NCI-H2107 (cell line): ENCODE measurements at regions not wholly inside any gene's neighbourhood (a gene's known extent, or its start where the extent isn't known, plus 50 kb on each side); places are given as distances from the start of the nearest gene placed in this dataset.

ENCODE experiments used
- DNase-seq: peaks from one replicate; lab custom pipeline; 2025; lab: John Stamatoyannopoulos, UW

GRCh38 chr5:74122175-74122574, 496.2 kb downstream of the ARHGEF28 start:
- DNase-seq = no peak

- no peak for DNase-seq
Measured at GRCh38 chr5:74120585-74120984, 494.6 kb downstream of the ARHGEF28 start.

DNA sequence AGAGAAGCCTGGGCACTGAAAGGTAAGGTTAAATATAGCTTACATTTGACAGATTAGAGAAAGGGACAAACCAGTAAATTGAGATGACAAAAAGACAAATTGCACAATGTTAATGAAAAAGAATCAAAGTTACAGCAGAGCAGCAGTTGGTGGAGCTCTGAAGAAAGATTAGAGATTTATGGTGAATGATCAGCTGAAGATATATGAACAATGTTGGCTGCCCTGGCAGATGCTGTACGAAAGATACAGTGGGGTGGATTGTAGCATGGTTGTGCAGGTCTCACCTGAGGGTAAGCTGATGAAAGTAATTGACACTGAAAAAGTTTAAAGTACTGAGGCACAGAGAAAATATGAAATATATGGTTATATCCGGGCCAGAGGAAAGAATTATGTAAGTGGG, 492.1 kb downstream of the ARHGEF28 start:
- no peak for DNase-seq

DNA sequence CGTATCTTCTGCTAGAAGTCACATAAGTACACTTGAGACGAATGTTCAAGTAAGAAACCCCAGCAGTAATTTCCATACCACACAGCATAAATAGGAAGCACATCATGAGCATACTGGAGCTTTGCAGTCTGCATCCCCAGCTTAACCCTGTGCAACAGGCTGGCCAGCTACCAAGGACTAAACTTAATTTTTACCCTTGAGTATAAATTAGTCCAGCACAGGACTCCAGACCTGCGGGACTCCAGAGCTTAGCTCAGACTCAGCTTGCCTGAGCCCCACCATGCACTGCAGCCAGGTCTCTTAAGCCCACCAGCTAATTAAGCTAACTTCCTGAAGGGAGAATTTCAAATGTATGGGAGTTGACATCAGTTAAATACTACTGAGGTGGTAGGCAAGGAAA, 491.0 kb downstream of the ARHGEF28 start:
- DNase-seq = no peak

GRCh38 chr5:74116266-74116665, 490.3 kb downstream of the ARHGEF28 start:
- no peak for DNase-seq

- DNase-seq = no peak
Measured at GRCh38 chr5:74113927-74114326, 487.9 kb downstream of the ARHGEF28 start.

- DNase-seq = no peak
Measured at GRCh38 chr5:74113196-74113540, 487.2 kb downstream of the ARHGEF28 start.

DNA sequence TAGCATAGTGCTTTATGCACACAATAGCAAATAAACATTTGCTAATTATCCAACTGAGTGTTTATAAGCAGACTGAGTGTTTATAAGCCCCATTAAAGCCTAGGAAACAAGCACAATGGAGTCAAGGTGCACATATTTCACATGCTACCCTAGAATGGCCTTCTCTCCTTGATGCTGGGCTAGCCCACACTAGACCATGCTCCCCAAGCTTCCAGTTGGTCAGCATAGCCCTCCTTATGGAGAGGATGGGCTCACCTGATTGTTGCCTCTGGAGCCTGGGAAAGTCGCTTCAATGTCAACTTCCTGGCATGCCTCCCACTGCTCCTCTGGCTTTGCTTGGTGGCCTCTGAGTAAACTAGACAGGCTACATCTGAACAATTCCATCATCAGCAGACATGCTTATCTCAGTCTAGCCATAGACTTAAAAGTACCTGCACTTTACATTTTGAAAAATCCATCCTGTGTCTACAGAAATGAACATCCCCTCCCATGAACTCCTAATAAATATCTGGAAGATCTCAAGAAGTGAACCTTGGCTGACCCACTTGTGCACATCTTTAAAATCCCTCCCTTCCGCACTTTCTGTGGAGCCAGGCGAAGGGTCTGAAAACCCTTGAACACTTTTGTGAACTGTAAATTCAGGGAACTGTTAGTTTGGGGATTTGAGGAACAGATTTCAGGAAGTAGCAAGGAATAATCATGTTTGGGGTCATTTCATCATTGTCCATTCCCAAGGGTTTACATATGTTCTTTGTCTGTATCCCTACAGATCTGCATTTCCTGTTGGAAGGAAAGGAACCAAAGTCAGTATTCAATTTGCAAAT, 486.6 kb downstream of the ARHGEF28 start:
- DNase-seq = no peak

- DNase-seq = no peak
Measured at GRCh38 chr5:74111764-74112163, 485.8 kb downstream of the ARHGEF28 start.

GRCh38 chr5:74109344-74109743, 483.3 kb downstream of the ARHGEF28 start:
- no peak for DNase-seq

DNA sequence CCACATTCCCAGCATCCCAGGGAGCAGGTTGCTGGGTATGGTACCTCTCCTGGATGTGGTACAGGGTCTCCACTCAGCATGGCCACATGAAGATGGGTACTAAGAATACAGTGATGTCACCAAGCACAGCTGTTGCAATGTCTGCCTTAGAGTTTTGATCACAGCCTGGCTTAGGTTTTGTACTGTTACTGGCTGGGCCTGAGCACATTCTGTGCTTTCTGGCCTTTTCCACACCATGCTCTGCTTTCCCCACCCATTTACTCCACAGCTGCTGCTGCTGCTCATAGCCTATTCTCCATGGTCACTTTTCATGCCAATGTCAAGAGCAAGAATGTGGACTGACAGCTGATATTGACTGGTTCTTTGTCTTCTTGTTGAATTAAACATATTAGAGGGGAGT, 481.9 kb downstream of the ARHGEF28 start:
- DNase-seq = no peak

DNA sequence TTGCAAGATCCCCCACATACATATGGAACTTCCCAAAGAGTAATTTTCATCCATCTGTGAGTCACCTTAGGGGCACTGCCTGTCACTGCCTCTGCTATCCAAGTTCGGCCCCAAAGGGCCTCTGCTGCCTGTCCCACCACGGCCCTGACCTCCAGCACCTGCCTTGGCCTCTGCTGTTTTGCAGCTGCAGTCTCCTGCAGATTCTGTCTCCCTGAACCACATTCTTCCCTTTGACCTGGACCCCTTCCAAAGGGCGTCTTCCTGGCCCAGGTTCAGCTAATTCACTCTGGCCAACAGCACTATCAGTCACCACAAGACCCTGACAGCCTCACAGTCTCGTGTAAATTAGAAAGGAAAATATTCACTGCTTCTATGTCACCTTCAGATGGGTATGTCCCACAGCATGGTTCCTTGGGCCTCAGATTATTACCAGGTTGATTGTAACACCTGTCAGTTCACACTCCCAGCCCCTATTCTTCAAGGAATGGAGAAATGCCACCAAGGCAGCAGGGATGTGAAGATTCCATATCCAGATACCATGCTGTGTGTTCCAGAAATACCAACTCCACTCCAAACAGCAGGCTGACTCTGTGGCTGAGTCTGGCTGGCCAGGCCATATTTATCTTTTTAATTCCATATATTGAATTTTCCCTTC, 479.3 kb downstream of the ARHGEF28 start:
- DNase-seq = no peak

GRCh38 chr5:74103131-74104023, 477.4 kb downstream of the ARHGEF28 start:
- no peak for DNase-seq

DNA sequence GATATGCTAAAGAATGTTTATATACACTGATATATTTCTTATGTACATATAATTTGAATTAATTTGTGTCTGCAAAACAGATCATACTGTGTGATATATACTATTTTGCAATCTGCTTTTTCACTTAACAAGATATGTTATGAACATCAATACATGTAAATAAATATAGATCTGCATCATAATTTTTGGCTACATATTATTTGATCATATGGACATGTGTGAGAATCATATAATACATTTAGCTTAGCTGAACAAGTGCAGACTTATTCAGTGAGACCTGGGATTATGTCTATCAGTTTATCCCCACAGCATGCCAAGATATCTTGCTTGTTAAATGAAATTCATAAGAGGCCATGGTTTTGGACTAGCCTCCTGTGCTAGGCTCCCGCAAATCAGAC, 474.3 kb downstream of the ARHGEF28 start:
- no peak for DNase-seq

DNA sequence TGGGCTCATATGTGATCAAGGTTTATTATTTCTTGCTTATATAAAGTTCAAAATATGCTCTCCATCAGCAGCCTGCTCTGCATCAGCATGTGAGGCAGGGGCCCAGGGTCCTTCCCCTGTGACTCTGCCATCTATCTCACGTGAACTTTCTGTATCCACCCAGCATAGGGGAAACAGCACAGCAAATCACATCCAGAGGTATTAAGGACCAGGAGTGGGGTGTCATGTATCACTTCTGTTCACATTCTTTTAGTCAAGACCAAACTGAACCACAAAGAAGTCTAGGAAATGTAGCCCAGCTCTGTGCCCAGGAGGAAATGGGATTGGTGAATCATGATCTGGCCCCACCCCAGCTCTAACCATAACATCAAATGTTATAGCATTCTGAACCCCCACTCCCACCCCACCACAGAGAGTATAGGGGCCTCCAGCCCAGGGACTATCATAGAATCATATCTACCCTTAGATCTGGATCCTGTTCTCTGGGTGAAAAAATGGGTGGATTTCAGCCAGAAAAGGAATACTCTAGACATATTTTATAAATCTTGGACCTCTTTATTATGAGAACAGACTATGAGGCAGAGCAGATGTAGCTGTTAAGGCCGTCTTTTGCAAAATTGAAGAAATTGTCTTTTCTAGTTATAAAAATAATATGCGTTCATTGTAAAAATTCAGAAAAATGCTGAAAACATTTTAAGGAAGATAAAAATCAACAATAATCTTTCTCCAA, 473.7 kb downstream of the ARHGEF28 start:
- no peak for DNase-seq

- DNase-seq = no peak
Measured at GRCh38 chr5:74098941-74099340, 472.9 kb downstream of the ARHGEF28 start.

DNA sequence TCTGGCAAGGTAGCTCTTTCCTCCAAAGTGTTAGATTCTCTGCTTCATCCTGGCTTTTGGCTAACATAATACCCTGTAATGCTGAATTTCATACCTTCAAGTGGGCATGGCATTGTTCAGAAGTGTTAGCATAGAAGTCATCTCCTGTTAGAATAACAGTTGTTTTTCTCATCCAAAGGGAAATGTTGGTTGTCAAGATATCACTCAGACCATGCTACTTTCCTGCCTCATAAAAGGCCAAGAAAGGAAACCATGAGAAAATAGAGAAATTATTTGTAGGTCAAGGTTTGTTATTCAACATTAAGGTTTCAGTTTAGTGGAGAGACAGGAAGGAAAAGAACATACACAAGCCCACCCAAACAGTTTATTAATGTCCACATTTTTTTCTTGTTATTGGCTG, 472.5 kb downstream of the ARHGEF28 start:
- DNase-seq = no peak

- DNase-seq = no peak
Measured at GRCh38 chr5:74096325-74096724, 470.3 kb downstream of the ARHGEF28 start.

GRCh38 chr5:74095871-74096270, 469.9 kb downstream of the ARHGEF28 start:
- DNase-seq = no peak

DNA sequence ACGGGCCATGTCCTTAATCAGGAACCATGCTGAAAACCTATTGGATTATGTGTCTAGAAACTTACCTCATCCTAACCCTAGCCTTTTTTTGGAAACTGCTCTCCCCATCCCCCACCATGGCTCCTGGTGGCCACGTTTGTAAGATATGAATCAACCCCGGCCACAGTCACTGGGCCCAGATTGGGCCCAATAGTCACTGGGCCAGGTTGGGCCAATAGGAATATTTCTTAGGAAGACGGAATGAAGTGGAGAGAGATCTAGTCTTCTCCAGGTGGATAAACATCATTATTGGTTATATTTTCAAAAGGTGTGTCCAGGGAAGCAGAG, 468.7 kb downstream of the ARHGEF28 start:
- DNase-seq = no peak

DNA sequence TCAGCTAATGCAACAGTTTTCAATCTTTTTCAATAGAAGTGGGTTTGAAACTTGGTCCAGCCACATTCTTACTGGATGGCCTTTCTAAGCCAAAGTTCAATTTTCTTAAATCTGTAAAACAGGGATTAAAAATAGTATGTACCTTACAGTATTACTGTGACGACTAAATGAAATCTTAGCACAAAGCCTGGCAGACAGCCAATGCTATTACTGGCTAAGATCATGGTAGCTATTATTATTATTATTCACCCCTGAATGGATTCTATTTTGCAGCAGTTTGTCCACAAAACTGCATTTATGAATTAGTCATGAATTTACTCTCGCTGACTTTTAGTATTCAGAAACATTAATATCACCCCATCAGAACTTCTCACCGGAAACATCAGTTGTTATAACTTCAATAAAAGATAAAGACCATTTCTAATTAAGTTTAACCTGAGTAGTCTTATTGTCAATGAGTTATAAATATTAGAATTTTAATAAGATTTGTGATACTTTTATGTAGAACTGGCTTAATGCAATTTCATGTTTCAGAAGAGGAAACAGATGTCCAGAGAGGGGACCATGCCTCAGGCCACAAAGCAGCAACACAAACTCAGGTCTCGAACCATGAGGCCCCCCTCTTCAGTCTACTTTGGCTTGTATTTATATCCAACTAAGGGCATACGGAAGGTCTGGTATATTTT, 468.2 kb downstream of the ARHGEF28 start:
- no peak for DNase-seq

DNA sequence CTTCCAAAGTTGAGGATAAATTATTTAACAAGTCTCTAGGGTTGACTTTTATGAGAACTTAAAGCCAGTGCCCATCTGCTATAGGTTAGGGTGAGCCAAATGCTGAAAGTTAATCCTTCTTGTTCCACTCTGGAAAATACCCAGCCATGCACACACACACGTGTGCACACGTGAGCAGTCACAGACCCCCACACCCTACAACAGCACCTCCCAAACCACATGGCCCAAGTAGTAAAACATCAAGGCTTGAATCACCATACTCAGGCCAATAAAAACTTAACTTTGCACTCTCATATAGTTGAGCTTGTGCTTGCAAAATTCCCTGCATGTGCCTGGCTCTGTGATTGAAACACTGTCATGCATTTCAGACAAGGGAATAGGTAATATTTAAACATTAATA, 467.6 kb downstream of the ARHGEF28 start:
- DNase-seq = no peak
